Prostate gland (tissue), 2 donors: ENCODE measurements at regions not wholly inside any gene's neighbourhood (a gene's known extent, or its start where the extent isn't known, plus 50 kb on each side); places are given as distances from the start of the nearest gene placed in this dataset.
A peak's percentile ranks its signal among the peaks of the same experiment; 100 is the strongest.

ENCODE experiments used
- DNase-seq: peaks from one replicate; pipeline ENCODE4 v3.0.0-alpha.2; 2019; ENCODE audit warnings: low spot score
- H3K27ac ChIP-seq, 2 donors: fragments of 200-600 bp; sonication (generic); 2 replicates each; pipeline ENCODE4 v1.5.1; 2017 to 2019
- H3K27me3 ChIP-seq: fragments of 200-600 bp; sonication (generic); replicated peaks from 2 replicates; pipeline ENCODE4 v1.5.1; 2019; ENCODE audit not compliant: insufficient read depth
- H3K36me3 ChIP-seq, 2 donors: fragments of 200-600 bp; sonication (generic); 1 replicate in 1 of 2; 2 replicates in 1 of 2; pipeline versions ENCODE4 v1.5.1 to v1.8.1; 2017 to 2019
- H3K4me1 ChIP-seq: fragments of 200-600 bp; sonication (generic); replicated peaks from 2 replicates; pipeline ENCODE4 v1.5.1; 2019
- H3K4me3 ChIP-seq, 2 donors: fragments of 200-600 bp; sonication (generic); 2 replicates each; pipeline ENCODE4 v1.5.1; 2017 to 2019
- H3K9me3 ChIP-seq: fragments of 200-600 bp; sonication (generic); 2 replicates; pipeline ENCODE4 v1.5.1; 2017
- POLR2A ChIP-seq: fragments of 450-650 bp; IDR thresholded peaks from one replicate; pipeline ENCODE4 v1.6.1; 2016; ENCODE audit warnings: antibody characterized with exemption, mild to moderate bottlenecking
- POLR2AphosphoS5 ChIP-seq: sonication (generic); formaldehyde crosslinking; IDR thresholded peaks from one replicate; pipeline ENCODE4 v1.6.1; 2017; ENCODE audit warnings: antibody characterized with exemption
- WGBS: methylation state at CpG from one replicate; pipeline ENCODE4 v1.1.5; 2018; 5-methylcytosine and 5-hydroxymethylcytosine counted together
- intact Hi-C: fragments of 100-400 bp; cut with DNase I; formaldehyde crosslinking; loops from one replicate; pipeline ENCODE4 v1.14.2; 2022
- TF ChIP-seq, protein P1 (sequence below), 4 experiments: fragments of 200-600 bp in 2 of 4; fragments of 450-650 bp in 2 of 4; sonication (generic) in 2 of 4; IDR thresholded peaks; 1 replicate in 3 of 4; 2 replicates in 1 of 4; pipeline ENCODE4 v1.5.1; 2016 to 2019; ENCODE audit warnings: antibody characterized with exemption in 4 of 4, mild to moderate bottlenecking in 2 of 4, moderate library complexity in 2 of 4

DNA sequence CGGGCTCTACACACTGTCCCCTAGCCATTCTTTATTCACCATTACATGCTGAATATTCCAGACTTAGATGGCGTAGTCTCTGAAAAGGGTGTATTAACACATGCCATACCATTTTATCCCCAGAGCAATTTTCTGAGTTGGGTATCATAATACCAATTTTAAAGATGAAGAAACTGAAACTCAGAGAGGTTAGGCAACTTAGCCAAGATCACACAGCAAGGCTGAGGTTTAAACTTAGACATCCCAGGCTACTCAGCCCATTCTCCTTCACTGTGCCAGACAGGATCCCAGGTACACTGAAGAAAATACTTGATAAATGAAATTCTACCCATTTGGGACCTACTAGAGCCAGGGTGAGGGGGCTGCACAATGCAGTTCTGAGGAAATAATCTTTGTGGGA lies 67.4 kb upstream of the ARHGAP36 start:
- WGBS = 94% methylated on average over 2 of the region's 2 CpGs
- no peaks in the 10 kb centered on the region for H3K27me3 ChIP-seq
- DNase-seq = no peak
- intact Hi-C loops = no loop called here
- TF ChIP-seq, protein P1, sequence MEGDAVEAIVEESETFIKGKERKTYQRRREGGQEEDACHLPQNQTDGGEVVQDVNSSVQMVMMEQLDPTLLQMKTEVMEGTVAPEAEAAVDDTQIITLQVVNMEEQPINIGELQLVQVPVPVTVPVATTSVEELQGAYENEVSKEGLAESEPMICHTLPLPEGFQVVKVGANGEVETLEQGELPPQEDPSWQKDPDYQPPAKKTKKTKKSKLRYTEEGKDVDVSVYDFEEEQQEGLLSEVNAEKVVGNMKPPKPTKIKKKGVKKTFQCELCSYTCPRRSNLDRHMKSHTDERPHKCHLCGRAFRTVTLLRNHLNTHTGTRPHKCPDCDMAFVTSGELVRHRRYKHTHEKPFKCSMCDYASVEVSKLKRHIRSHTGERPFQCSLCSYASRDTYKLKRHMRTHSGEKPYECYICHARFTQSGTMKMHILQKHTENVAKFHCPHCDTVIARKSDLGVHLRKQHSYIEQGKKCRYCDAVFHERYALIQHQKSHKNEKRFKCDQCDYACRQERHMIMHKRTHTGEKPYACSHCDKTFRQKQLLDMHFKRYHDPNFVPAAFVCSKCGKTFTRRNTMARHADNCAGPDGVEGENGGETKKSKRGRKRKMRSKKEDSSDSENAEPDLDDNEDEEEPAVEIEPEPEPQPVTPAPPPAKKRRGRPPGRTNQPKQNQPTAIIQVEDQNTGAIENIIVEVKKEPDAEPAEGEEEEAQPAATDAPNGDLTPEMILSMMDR (IDR thresholded peaks at IDR 0.05) = no peak
- TF ChIP-seq POLR2A = no peak
- TF ChIP-seq POLR2AphosphoS5 = no peak
- H3K9me3 ChIP-seq = no peaks in the 10 kb centered on the region
- no peaks in the 10 kb centered on the region for H3K36me3 ChIP-seq
- no peaks in the 10 kb centered on the region for H3K4me1 ChIP-seq
- no peak overlapping the region for H3K4me3 ChIP-seq
- no peak overlapping the region for H3K27ac ChIP-seq

DNA sequence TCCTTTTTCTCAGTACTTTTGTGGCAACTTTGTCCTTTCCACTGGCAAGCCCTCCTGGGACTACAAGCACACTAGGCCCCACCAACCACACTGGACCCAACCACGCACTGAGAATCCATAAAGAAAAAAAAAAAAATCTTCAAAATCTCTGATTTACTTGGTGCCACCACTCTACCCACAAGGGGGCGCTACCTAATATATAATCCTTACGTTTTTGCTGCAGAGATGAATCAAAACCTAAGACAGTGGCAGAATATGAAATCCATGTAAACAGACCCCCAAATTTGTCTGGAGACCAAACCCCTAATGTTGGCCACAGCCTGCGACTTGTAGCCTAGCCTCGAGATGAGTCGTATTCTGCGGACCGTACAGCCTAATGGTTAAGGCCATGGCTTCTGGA lies 63.5 kb upstream of the ARHGAP36 start:
- Histone ChIP-seq H3K4me1 (no peaks in the 10 kb centered on the region), H3K4me3 (no peak overlapping the region), H3K36me3 (no peaks in the 10 kb centered on the region), H3K27ac (no peak overlapping the region), H3K9me3 (no peaks in the 10 kb centered on the region), H3K27me3 (no peaks in the 10 kb centered on the region)
- no peak for TF ChIP-seq POLR2A
- TF ChIP-seq, protein P1 (IDR thresholded peaks at IDR 0.05) = peak in 1 of 4 experiments; percentile 27
- WGBS = 70% methylated on average over 8 of the region's 8 CpGs
- intact Hi-C loops = no loop called here
- DNase-seq = no peak

GRCh38 chrX:130995439-130995838 lies 62.7 kb upstream of the ARHGAP36 start:
- DNase-seq = no peak
- intact Hi-C loops = no loop called here
- Histone ChIP-seq H3K36me3 (no peaks in the 10 kb centered on the region), H3K4me3 (no peak overlapping the region), H3K27me3 (no peaks in the 10 kb centered on the region), H3K9me3 (no peaks in the 10 kb centered on the region), H3K27ac (no peak overlapping the region), H3K4me1 (no peaks in the 10 kb centered on the region)
- WGBS = 93% methylated on average over 3 of the region's 3 CpGs
- TF ChIP-seq, protein P1 (IDR thresholded peaks at IDR 0.05) = no peak
- TF ChIP-seq POLR2AphosphoS5 (no peak), POLR2A (no peak)

DNA sequence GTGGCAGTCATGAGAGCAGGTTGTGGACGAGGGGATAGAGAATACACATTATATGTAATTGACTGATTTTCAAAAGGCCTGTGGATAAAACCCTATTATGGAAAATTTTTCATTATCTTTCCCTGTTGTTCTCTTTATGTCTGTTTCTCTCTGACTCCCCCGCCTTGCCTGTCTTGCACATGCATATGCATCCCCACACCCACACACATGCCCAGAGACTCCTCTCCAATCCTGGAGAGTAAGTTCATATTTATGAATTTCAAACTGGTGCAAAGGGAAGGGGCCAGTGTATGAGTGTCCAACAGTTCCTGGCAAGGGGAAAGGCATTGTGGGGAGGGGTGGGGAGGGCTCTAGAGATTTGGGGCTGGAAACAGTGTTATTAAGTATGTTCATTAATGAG lies 60.8 kb upstream of the ARHGAP36 start:
- H3K27me3 ChIP-seq = no peaks in the 10 kb centered on the region
- H3K4me1 ChIP-seq = no peaks in the 10 kb centered on the region
- H3K9me3 ChIP-seq = no peaks in the 10 kb centered on the region
- no peak overlapping the region for H3K4me3 ChIP-seq
- no peak for DNase-seq
- TF ChIP-seq POLR2A (no peak), POLR2AphosphoS5 (no peak)
- TF ChIP-seq, protein P1 (IDR thresholded peaks at IDR 0.05) = no peak
- H3K27ac ChIP-seq = no peak overlapping the region
- intact Hi-C loops = no loop called here
- H3K36me3 ChIP-seq = no peaks in the 10 kb centered on the region
- WGBS = 79% methylated on average over 2 of the region's 2 CpGs

DNA sequence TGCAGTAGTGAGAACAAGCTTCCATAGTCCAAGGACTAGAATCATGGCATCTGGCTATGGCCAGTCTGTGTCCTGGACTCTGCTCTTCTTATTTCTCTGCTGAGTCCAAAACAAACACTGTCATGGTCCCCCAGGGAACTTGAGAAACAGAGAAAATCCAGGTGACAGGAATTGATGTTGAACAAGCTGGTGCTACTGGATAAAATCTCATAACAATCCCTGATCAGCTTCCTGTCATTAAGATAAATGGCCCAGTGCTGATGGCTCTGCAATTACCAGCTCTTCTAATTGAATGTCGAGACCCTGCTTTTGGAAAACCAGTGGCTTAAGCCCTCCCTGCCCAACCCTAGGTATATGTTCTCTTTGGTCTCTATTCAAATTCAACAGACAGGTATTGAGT lies 58.8 kb upstream of the ARHGAP36 start:
- Histone ChIP-seq H3K36me3 (no peaks in the 10 kb centered on the region), H3K4me3 (no peak overlapping the region), H3K27ac (no peak overlapping the region), H3K4me1 (no peaks in the 10 kb centered on the region), H3K27me3 (no peaks in the 10 kb centered on the region), H3K9me3 (no peaks in the 10 kb centered on the region)
- intact Hi-C loops = no loop called here
- 55% methylated on average over 1 of the region's 1 CpG for WGBS
- TF ChIP-seq POLR2A (no peak), POLR2AphosphoS5 (no peak)
- TF ChIP-seq, protein P1 (IDR thresholded peaks at IDR 0.05) = no peak
- no peak for DNase-seq
